ENCODE measurements at regions not wholly inside any gene's neighbourhood (a gene's known extent, or its start where the extent isn't known, plus 50 kb on each side); places are given as distances from the start of the nearest gene placed in this dataset.

DNA sequence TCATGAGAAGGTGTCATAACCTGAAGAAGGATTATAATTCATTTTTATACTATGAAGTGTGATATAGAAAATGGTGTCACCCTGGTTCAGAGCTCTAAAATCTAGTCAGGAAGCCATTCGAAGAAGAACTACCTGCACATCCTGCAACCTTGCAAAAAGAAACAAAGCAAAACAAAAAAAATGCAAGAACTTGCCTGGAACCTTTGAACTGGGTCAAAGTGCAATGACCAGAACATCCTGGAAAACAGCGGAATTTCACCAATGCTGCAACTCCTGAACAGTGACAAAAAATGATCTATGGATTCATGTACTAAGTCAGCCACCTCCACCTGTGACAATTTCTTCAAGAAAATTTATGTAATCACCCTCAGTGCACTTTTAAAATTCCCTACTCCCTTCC is 1083.3 kb upstream of the GYPC start:
- no peaks in the 10 kb centered on the region for H4K20me1 ChIP-seq (ENCODE audit: control insufficient read depth, insufficient read depth)
- no TSS peak for BruUV-seq (replicated peaks)

DNA sequence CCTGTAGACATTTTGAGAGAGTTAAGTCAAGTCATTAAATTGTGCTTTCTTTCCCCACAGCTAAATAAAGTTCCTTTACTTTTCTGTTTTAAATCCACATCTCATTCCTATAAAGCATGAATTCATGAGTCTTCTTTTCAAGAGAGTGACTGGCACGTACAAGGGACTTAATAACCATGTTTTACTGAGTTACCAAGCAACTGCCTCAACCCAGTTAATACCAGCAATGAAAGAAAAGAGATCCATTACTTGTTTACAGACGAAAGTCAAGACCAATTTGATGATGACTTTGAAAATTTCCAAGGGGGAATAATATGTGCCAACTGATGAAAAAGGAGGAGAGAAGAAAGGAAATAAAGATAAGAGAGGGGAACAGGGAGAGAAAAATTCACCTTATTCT is 1082.5 kb upstream of the GYPC start:
- intact Hi-C loops (cut with micrococcal nuclease; ENCODE audit: unreplicated experiment) (no loop called here), in situ Hi-C loops (cut with MboI) (no loop called here)
- BruUV-seq (replicated peaks): no TSS peak
- Histone ChIP-seq H3K9me3 (replicated peaks; ENCODE audit: control insufficient read depth, insufficient read depth, low read length) (no peaks in the 10 kb centered on the region), H3K4me2 (ENCODE audit: control insufficient read depth, insufficient read depth) (no peak overlapping the region), H2AFZ (ENCODE audit: control insufficient read depth, low read depth, low read length) (no peak overlapping the region), H3K4me1 (ENCODE audit: control insufficient read depth, insufficient read depth, low read length) (no peaks in the 10 kb centered on the region), H3K79me2 (ENCODE audit: control insufficient read depth, insufficient read depth, low read length) (no peaks in the 10 kb centered on the region), H3K27me3 (replicated peaks in 1 of 2; ENCODE audit: control insufficient read depth in 2 of 2, insufficient read depth in 2 of 2, low read length in 1 of 2) (no peaks in the 10 kb centered on the region), H3K27ac (ENCODE audit: control insufficient read depth, insufficient read depth) (no peak overlapping the region), H3K4me3 (no peak overlapping the region), H3K36me3 (ENCODE audit: control insufficient read depth in 2 of 2, insufficient read depth in 2 of 2, low read length in 1 of 2) (no peaks in the 10 kb centered on the region), H4K20me1 (ENCODE audit: control insufficient read depth, insufficient read depth) (no peaks in the 10 kb centered on the region), H3K9ac (ENCODE audit: control insufficient read depth, insufficient read depth, low read length) (no peak overlapping the region)
- 2% methylated on average over 2 of the region's 2 CpGs for WGBS (ENCODE audit: insufficient coverage, insufficient replicate concordance, low lambda C conversion rate, missing lambda C conversion rate)
- ChIA-PET SMC1A (ENCODE audit: uncharacterized antibody, unreplicated experiment) (no interaction called here), RAD21 (ENCODE audit: unreplicated experiment) (no interaction called here), CTCF (no interaction called here), POLR2A (no interaction called here)
- FAIRE-seq: no peak
- no peak for TF ChIP-seq SIN3A (IDR thresholded peaks at IDR 0.05; ENCODE audit: low read depth, low read length)
- no peak for TF ChIP-seq SRF (IDR thresholded peaks at IDR 0.05; ENCODE audit: low read depth in 2 of 2, low read length in 2 of 2)
- no peak for TF ChIP-seq STAT1 (conservative IDR thresholded peaks at IDR 0.05)
- TF ChIP-seq RAD21 (IDR thresholded peaks at IDR 0.05; ENCODE audit: insufficient read depth, low read depth, low read length): no peak
- TF ChIP-seq RUNX3 (IDR thresholded peaks at IDR 0.05; ENCODE audit: low read length): no peak
- no peak for TF ChIP-seq HCFC1 (IDR thresholded peaks at IDR 0.05; ENCODE audit: low read length)
- no peak for TF ChIP-seq NR2F1 (conservative IDR thresholded peaks at IDR 0.05)
- TF ChIP-seq NRF1 (conservative IDR thresholded peaks at IDR 0.05; ENCODE audit: low read depth, low read length): no peak
- DNase-seq (ENCODE audit: low read depth, low spot score): no peak
- no peak for ATAC-seq

More for the DNA sequence above, 1083.3 kb upstream of the GYPC start:
- SMC1A ChIA-PET (ENCODE audit: uncharacterized antibody, unreplicated experiment): no interaction called here
- POLR2A ChIA-PET: no interaction called here
- DNase-seq (ENCODE audit: low read depth, low spot score) (no peak), ATAC-seq (no peak), FAIRE-seq (no peak)
- no peaks in the 10 kb centered on the region for H3K36me3 ChIP-seq (ENCODE audit: control insufficient read depth in 2 of 2, insufficient read depth in 2 of 2, low read length in 1 of 2)
- no peak overlapping the region for H3K4me3 ChIP-seq
- H3K79me2 ChIP-seq (ENCODE audit: control insufficient read depth, insufficient read depth, low read length): no peaks in the 10 kb centered on the region
- in situ Hi-C loops (cut with MboI) (no loop called here), intact Hi-C loops (cut with micrococcal nuclease; ENCODE audit: unreplicated experiment) (no loop called here)
- no peak overlapping the region for H3K4me2 ChIP-seq (ENCODE audit: control insufficient read depth, insufficient read depth)
- H2AFZ ChIP-seq (ENCODE audit: control insufficient read depth, low read depth, low read length): no peak overlapping the region
- no peak overlapping the region for H3K27ac ChIP-seq (ENCODE audit: control insufficient read depth, insufficient read depth)
- TF ChIP-seq EZH2 (IDR thresholded peaks at IDR 0.05; ENCODE audit: borderline replicate concordance, control insufficient read depth, low read depth, low read length) (no peak), ATF7 (IDR thresholded peaks at IDR 0.05; ENCODE audit: low read depth) (no peak), RCOR1 (conservative IDR thresholded peaks at IDR 0.05; ENCODE audit: low read depth, low read length) (no peak), CHD1 (IDR thresholded peaks at IDR 0.05; ENCODE audit: low read depth, low read length) (no peak), IRF4 (IDR thresholded peaks at IDR 0.05; ENCODE audit: low read depth, low read length) (no peak)
- TF ChIP-seq, protein P1, sequence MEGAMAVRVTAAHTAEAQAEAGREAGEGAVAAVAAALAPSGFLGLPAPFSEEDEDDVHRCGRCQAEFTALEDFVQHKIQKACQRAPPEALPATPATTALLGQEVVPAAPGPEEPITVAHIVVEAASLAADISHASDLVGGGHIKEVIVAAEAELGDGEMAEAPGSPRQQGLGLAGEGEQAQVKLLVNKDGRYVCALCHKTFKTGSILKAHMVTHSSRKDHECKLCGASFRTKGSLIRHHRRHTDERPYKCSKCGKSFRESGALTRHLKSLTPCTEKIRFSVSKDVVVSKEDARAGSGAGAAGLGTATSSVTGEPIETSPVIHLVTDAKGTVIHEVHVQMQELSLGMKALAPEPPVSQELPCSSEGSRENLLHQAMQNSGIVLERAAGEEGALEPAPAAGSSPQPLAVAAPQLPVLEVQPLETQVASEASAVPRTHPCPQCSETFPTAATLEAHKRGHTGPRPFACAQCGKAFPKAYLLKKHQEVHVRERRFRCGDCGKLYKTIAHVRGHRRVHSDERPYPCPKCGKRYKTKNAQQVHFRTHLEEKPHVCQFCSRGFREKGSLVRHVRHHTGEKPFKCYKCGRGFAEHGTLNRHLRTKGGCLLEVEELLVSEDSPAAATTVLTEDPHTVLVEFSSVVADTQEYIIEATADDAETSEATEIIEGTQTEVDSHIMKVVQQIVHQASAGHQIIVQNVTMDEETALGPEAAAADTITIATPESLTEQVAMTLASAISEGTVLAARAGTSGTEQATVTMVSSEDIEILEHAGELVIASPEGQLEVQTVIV (IDR thresholded peaks at IDR 0.05; ENCODE audit: borderline replicate concordance, partially characterized antibody): no peak
- no peaks in the 10 kb centered on the region for H3K9me3 ChIP-seq (replicated peaks; ENCODE audit: control insufficient read depth, insufficient read depth, low read length)
- CTCF ChIA-PET: no interaction called here
- no peaks in the 10 kb centered on the region for H3K4me1 ChIP-seq (ENCODE audit: control insufficient read depth, insufficient read depth, low read length)
- H3K9ac ChIP-seq (ENCODE audit: control insufficient read depth, insufficient read depth, low read length): no peak overlapping the region
- RAD21 ChIA-PET (ENCODE audit: unreplicated experiment): no interaction called here
- WGBS (ENCODE audit: insufficient coverage, insufficient replicate concordance, low lambda C conversion rate, missing lambda C conversion rate): 29% methylated on average over 2 of the region's 2 CpGs
- no peaks in the 10 kb centered on the region for H3K27me3 ChIP-seq (replicated peaks in 1 of 2; ENCODE audit: control insufficient read depth in 2 of 2, insufficient read depth in 2 of 2, low read length in 1 of 2)

Data from GM12878 (cell line).